HG03520 (cell line): ENCODE measurements at regions not wholly inside any gene's neighbourhood (a gene's known extent, or its start where the extent isn't known, plus 50 kb on each side); places are given as distances from the start of the nearest gene placed in this dataset.
"Not testable (repeated sequence)": the region's sequence is repeated elsewhere in the genome, so short reads cannot be mapped to it uniquely, and the experiment has no call there.

Source experiments
- ATAC-seq: cut with Tn5 transposase; IDR thresholded peaks from one replicate; pipeline ENCODE4 v1.9.1; 2021; ENCODE audit warnings: mild to moderate bottlenecking, moderate library complexity; ENCODE audit not compliant: unreplicated experiment

DNA sequence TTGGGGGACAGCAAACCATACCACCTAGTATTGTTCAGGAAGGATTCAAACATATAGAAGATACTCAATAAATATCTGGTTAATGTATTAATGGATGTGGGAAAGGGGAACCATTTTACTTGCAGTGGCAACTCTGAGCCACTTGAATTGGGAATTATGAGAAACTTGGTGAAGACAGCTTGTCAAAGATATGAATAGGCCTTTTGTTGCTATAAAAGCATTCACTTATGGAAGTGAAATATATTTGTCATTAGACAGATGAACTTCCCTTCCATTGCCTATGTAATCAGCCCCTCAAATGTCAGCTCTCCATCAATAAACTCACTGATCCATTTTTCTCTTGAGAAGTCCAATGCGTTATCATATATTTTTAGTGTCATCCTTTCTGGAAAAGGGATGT lies 56.1 kb downstream of the GPR85 start:
- no peak for ATAC-seq

- no peak for ATAC-seq
Observed at GRCh38 chr7:113026941-113027340, 59.7 kb downstream of the GPR85 start.

DNA sequence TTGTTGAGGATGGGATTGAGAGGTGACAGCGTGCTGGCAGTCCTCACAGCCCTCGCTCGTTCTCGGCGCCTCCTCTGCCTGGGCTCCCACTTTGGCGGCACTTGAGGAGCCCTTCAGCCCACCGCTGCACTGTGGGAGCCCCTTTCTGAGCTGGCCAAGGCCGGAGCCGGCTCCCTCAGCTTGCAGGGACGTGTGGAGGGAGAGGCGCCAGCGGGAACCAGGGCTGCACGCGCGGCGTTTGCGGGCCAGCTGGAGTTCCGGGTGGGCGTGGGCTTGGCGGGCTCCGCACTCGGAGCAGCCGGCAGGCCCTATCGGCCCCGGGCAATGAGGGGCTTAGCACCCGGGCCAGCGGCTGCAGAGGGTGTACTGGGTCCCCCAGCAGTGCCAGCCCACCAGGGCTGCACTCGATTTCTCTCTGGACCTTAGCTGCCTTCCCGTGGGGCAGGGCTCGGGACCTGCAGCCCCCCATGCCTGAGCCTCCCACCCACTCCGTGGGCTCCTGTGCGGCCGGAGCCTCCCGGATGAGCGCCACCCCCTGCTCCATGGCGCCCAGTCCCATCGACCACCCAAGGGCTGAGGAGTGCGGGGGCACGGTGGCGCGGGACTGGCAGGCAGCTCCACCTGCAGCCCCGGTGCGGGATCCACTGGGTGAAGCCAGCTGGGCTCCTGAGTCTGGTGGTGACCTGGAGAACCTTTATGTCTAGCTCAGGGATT lies 69.3 kb downstream of the GPR85 start:
- not testable (repeated sequence) for ATAC-seq

DNA sequence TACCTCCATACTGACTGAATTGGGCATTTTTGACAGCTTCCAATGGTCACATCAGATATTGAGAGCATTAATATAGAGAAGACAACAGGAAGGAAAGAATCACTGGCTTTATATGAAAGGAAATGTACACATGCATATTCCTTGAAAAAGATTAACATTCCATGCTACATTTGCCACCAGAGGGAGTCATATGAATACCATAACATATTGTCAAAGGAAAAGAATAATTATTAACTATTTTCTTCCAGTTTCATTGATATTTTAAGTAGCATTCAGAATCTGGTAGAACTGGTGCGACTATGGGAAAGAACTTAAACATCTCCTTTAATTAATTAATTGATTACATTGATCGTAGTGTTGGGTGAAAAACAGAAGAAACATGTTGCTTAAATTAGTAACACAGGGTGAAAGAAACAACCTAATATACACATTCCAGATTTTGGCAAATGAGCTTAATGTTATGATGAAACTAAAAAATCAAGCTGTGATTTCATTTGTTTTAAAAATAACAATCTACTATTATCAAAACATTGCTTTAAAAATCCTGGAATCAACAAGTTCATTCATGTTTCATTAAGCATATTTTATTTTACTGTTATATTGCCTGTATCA lies 71.5 kb downstream of the GPR85 start:
- ATAC-seq: no peak

DNA sequence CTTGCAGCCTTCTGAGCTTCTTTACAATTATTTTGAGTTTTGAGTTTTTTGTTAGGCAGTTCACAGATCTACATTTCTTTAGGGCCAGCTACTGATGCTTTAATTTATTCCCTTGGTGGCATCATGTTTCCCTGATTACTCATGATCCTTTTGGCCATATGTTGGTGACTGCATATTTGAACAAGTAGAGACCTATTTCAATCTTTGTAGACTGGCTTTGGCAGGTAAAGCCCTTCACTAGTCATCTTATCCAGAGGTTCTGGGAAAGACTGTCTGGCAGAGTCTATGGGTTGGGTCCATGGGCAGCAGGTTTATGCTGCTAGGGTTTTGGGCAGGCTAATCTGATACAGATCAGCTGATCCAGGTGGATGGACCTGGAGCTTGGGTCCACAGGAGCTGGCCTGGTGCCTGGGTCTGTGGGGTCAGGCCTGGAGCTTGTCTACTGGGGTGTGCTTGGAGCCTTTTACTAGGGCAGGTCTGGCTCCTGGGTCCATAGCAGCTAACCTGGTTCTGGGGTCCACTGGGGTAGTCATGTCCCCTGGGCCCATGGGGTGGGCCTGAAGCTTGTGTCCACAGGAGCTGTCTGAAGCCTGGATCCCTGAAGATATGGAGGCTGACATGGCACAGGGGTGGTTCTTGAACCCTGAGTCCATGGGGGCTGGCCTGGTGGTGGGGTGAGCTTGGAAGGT lies 72.7 kb downstream of the GPR85 start:
- no peak for ATAC-seq

DNA sequence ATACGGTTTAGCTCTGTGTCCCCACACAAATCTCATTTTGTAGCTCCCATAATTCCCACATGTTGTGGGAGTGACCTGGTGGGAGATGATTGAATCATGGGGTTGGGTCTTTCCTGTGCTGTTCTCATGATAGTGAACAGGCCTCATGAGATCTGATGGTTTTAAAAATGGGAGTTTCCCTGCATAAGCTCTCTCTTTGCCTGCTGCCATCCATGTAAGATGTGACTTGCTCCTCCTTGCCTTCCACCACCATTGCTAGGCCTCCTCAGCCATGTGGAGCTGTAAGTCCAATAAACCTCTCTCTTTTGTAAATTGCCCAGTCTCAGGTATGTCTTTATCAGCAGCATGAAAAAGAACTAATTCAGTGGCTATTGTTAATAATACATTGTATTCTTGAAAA lies 73.8 kb downstream of the GPR85 start:
- ATAC-seq: not testable (repeated sequence)

- no peak for ATAC-seq
Observed at GRCh38 chr7:113010377-113010776, 76.2 kb downstream of the GPR85 start.

DNA sequence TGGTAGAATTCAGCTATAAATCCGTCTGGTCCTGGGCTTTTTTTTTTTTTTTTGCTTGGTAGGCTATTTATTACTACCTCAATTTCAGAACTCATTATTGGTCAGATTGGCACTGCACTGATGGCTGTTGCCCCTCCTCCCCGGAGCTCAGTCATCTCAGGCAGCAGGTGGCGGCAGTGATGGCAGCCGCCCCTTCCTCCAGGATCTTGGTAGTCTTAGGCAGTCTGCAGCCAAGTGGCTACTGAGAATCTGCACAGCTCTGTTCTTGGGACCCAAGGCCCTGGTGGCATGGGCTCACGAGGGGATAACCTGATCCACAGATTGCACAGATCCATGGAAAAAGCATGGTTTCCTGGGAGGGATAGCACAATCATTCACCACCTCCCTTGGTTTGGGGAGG lies 77.9 kb downstream of the GPR85 start:
- no peak for ATAC-seq

- ATAC-seq: no peak
Observed at GRCh38 chr7:113004726-113005454, 81.7 kb downstream of the GPR85 start.

DNA sequence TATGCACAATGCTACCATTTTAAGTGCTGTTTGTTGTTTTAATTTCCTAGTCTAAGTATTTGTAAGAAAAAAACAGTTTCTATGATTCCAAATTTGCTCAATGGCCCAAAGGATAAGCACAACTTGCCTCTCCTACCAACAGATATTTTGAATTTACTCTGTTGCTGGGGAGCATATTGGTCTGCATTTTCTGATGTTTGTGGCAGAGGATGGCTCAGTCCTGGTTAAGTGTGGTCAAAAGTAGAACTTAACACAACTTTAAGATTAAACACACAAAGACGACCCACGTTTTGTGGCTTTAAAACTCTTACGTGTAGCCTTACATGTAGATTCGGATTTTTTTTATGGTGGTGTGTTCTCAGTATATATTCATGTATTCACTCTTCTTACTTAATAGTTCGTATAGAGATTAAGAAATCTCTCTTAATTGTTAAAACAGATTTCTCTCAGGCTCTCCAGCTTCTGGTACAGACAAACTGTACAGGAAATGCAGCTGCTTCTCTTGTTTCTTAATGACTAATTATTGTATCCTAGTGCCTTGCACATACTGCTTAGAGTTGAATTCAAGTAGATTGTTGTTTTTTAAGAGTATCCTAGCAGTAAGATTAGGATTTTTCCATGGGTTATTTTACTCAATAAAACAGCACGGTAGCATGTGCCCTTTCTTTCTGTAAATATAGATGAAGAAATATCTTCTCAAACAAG lies 86.2 kb downstream of the GPR85 start:
- peak; percentile 81 for ATAC-seq

DNA sequence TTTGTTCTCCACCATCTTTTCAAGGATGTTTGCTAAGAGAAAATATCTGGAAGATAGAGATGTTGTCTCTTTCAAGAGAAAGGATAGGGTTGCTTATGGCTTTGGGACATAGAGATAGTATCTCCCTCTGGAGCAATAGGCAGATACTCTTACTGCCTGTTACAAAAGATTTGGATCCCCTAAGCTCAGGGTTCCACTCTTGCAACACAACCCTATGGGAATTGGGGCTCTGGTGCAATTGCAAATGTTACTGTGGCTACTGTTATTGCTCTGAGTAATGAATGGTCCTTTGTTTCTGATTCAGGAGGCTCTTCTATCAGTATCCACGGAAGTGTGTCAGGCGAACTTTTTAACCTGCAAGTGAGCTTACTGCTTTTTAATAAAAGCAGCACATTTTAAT lies 88.8 kb downstream of the GPR85 start:
- no peak for ATAC-seq

DNA sequence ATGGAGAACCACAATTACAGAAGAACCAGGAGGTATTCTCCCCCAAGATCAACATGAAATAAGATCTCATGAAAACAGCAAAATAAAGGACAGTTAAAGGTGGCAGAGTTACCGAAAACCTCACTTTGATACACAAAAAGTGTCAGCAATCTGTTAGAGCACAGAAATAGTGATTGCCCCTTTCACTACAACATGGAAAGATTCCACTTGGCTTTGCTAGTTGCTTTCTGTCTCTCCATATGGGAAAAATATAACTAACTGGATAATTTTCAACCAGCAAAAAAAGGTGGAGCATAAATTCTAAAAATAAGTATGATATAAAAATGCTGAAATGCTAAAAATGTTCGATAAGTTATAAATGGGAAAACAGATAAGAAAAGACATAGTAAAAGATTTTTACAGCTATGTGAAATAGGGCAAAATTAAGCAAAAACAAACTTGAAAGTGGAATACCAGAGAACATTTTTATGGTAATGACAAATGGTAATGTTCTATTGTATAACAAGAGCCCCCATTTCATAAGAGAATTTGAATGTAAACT lies 90.2 kb downstream of the GPR85 start:
- ATAC-seq: no peak

- ATAC-seq: no peak
Observed at GRCh38 chr7:112995059-112995824, 91.4 kb downstream of the GPR85 start.

GRCh38 chr7:112994656-112995055 lies 92.0 kb downstream of the GPR85 start:
- ATAC-seq: no peak

GRCh38 chr7:112990624-112991023 lies 96.0 kb downstream of the GPR85 start:
- ATAC-seq: no peak

DNA sequence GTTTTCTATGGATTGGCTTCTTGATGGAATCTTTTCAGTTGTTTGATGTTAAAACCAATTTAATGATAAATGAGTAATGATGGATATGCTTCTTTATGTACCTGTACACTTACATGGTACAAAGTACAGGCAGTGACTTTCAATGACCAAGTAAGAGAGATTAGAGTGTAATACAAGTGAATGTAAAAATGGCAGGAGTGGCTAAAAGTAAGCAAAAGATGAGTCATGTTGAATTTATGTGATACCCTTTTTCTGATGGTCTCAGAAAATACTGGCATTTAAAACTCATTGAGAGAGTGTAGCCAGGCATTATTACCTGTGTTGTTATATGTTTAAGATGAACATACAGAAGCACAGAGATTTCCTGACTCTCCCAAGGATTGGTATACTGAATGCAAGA lies 97.1 kb downstream of the GPR85 start:
- no peak for ATAC-seq

DNA sequence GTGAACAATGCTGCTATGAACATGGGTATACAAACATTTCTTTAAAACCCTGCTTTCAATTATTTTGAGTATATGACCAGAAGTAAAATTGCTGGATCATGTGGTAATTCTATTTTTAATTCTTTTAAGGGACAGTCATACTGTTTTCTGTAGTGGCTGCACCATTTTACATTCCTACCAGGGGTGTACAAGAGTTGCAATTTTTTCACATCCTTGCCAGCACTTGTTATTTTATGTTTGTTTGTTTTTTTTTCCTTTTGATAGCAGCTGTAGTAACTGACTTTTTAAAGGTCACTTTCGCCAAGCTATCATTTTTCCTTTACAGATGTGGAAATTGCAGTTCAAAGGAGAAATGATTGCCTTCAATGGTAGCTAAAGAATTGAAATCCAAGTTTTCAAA lies 99.5 kb downstream of the GPR85 start:
- no peak for ATAC-seq

- no peak for ATAC-seq
Observed at GRCh38 chr7:112986256-112987031, 100.2 kb downstream of the GPR85 start.

DNA sequence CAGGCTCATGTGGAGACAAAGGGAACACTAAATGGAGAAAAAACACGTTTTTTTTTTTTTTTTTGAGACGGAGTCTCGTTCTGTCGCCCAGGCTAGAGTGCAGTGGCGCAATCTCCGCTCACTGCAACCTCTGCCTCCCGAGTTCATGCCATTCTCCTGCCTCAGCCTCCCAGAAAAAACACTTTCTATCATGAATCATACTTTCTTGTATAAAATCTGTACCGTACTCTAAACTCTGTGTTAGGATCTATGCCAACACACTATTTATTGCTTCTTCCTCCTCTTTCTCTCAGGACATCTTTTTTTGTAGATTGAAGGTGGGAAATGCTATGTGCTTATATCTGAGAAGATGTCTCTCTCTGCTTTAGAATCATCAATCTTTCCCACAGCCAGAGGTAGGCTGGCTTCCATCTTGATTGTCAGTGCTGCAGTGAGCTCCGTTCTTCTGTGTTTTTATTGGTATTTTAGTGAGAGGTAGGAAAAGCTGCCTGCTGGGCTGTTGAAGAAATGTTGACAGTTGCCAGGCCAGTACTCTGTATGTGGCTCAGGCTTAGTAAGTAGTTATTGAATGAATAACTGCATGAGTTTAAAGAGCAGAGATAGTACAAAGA lies 101.1 kb downstream of the GPR85 start:
- no peak for ATAC-seq
